Osteoblast (primary cell): ENCODE measurements at regions not wholly inside any gene's neighbourhood (a gene's known extent, or its start where the extent isn't known, plus 50 kb on each side); places are given as distances from the start of the nearest gene placed in this dataset.

Experiments
- DNase-seq: peaks from one replicate; pipeline ENCODE4 v3.0.0; 2011; ENCODE audit warnings: low spot score, mixed read lengths; ENCODE audit not compliant: insufficient read length; ENCODE audit errors: missing footprints
- H2AFZ ChIP-seq: 2 replicates; pipeline ENCODE4 v1.6.0; 2011; ENCODE audit warnings: mild to moderate bottlenecking, low read length
- H3K27ac ChIP-seq: 2 replicates; pipeline ENCODE4 v1.5.1; 2011; ENCODE audit warnings: mild to moderate bottlenecking, low read depth, low read length, moderate library complexity
- H3K27me3 ChIP-seq: 2 replicates; pipeline ENCODE4 v1.6.0; 2012; ENCODE audit warnings: mild to moderate bottlenecking, control low read depth, inconsistent platforms, low read length, moderate library complexity; ENCODE audit not compliant: insufficient read depth
- H3K36me3 ChIP-seq: 2 replicates; pipeline ENCODE4 v1.5.1; 2011; ENCODE audit warnings: mild to moderate bottlenecking, low read length, control low read depth, moderate library complexity; ENCODE audit not compliant: insufficient read depth
- H3K4me1 ChIP-seq: 2 replicates; pipeline ENCODE4 v1.5.1; 2011; ENCODE audit warnings: mild to moderate bottlenecking, low read length, control low read depth, moderate library complexity; ENCODE audit not compliant: insufficient read depth
- H3K4me2 ChIP-seq: 2 replicates; pipeline ENCODE4 v1.6.0; 2011; ENCODE audit warnings: mild to moderate bottlenecking, low read length; ENCODE audit not compliant: insufficient read depth
- H3K4me3 ChIP-seq: fragments of 200-600 bp; sonication (generic); 3 replicates; pipeline ENCODE4 v1.5.1; 2012; ENCODE audit warnings: mild to moderate bottlenecking, low read length, inconsistent platforms; ENCODE audit not compliant: insufficient read depth
- H3K79me2 ChIP-seq: 2 replicates; pipeline ENCODE4 v1.6.0; 2012; ENCODE audit warnings: mild to moderate bottlenecking, low read length, control low read depth, inconsistent platforms; ENCODE audit not compliant: insufficient read depth
- H3K9me3 ChIP-seq: 2 replicates; pipeline ENCODE4 v1.5.1; 2011; ENCODE audit warnings: low read depth, low read length, control low read depth
- H4K20me1 ChIP-seq: 2 replicates; pipeline ENCODE4 v1.6.0; 2012; ENCODE audit warnings: mild to moderate bottlenecking, low read length, control low read depth; ENCODE audit not compliant: insufficient read depth
- TF ChIP-seq, protein P1 (sequence below): IDR thresholded peaks from 2 replicates; pipeline ENCODE4 v1.5.1; 2011; ENCODE audit warnings: mild to moderate bottlenecking, low read depth, low read length, moderate library complexity; ENCODE audit errors: extremely low read depth

DNA sequence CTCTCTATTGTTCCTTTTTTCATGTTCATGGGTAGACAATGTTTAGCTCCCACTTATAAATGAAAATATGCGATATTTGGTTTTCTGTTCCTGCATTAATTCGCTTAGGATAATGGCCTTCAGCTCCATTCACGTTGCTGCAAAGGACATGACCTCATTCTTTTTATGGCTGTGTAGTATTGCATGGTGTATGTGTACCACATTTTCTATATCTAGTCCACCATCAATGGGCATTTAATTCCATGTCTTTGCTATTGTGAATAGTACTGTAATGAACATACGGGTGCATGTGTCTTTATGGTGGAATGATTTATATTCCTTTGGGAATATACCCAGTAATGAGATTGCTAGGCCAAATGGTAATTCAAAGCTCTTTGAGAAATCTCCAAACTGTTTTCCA, 392.0 kb downstream of the EFNA5 start:
- Histone ChIP-seq H3K4me1 (no peaks in the 10 kb centered on the region), H3K4me3 (no peak overlapping the region), H3K9me3 (no peaks in the 10 kb centered on the region), H3K27ac (no peak overlapping the region), H2AFZ (no peak overlapping the region), H3K27me3 (no peaks in the 10 kb centered on the region), H3K4me2 (no peak overlapping the region), H3K79me2 (no peaks in the 10 kb centered on the region), H3K36me3 (no peaks in the 10 kb centered on the region), H4K20me1 (no peaks in the 10 kb centered on the region)
- no peak for DNase-seq
- TF ChIP-seq, protein P1, sequence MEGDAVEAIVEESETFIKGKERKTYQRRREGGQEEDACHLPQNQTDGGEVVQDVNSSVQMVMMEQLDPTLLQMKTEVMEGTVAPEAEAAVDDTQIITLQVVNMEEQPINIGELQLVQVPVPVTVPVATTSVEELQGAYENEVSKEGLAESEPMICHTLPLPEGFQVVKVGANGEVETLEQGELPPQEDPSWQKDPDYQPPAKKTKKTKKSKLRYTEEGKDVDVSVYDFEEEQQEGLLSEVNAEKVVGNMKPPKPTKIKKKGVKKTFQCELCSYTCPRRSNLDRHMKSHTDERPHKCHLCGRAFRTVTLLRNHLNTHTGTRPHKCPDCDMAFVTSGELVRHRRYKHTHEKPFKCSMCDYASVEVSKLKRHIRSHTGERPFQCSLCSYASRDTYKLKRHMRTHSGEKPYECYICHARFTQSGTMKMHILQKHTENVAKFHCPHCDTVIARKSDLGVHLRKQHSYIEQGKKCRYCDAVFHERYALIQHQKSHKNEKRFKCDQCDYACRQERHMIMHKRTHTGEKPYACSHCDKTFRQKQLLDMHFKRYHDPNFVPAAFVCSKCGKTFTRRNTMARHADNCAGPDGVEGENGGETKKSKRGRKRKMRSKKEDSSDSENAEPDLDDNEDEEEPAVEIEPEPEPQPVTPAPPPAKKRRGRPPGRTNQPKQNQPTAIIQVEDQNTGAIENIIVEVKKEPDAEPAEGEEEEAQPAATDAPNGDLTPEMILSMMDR: no peak

DNA sequence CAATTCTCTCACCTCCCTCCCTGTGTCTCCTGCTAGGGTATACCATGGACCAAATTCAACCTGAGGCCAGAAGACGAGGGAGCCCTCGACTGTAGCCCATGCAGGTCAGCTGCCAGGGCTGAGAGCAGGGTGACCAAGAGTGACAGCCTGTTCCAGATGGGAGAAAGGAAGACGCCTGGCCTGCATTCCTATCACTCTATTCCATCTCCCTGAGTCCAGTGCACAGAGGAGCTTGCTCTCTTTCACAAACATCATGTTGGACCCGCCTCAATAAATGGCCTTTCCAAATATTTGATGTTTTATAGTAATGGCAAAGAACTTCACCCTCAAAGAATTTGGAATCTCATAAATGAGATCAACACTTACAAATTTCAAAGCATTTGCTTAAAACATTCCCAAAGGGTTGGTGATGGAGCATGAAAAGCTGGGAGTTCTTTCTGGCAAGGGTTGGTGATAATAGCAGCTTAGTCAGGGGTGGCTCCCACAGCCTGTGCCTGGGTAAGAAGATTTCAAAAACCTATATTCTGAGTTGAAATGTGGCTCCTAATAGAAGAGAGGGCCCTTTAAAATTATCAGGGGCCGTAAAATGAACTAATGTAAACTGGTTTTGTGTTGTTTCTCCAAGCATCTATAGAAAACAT, 393.1 kb downstream of the EFNA5 start:
- no peak for DNase-seq
- TF ChIP-seq, protein P1: no peak
- Histone ChIP-seq H3K36me3 (no peaks in the 10 kb centered on the region), H3K27ac (no peak overlapping the region), H2AFZ (no peak overlapping the region), H4K20me1 (no peaks in the 10 kb centered on the region), H3K4me2 (no peak overlapping the region), H3K27me3 (no peaks in the 10 kb centered on the region), H3K4me3 (no peak overlapping the region), H3K79me2 (no peaks in the 10 kb centered on the region), H3K9me3 (no peaks in the 10 kb centered on the region), H3K4me1 (no peaks in the 10 kb centered on the region)

DNA sequence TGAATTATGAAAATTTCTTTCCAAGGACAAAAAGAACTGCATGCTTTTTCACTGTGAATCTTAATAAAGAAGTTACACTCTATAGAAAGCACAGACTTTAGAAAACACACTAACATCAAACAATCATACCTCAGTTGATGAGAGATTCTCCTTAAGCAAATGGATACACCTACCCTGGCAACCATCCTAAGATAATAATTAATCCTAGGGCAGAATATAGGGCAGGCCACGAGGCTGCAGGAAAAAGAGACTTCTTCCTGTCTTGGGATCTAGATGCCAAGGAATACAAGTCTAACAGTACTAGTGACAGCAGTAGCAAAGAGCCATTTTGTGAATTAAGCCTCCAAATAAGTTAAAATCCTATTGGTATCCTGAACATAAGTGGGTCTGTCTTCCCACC, 395.4 kb downstream of the EFNA5 start:
- Histone ChIP-seq H4K20me1 (no peaks in the 10 kb centered on the region), H3K9me3 (no peaks in the 10 kb centered on the region), H3K36me3 (no peaks in the 10 kb centered on the region), H3K4me1 (no peaks in the 10 kb centered on the region), H3K4me2 (no peak overlapping the region), H3K27me3 (no peaks in the 10 kb centered on the region), H3K27ac (no peak overlapping the region), H3K79me2 (no peaks in the 10 kb centered on the region), H3K4me3 (no peak overlapping the region), H2AFZ (no peak overlapping the region)
- TF ChIP-seq, protein P1: no peak
- DNase-seq: no peak

DNA sequence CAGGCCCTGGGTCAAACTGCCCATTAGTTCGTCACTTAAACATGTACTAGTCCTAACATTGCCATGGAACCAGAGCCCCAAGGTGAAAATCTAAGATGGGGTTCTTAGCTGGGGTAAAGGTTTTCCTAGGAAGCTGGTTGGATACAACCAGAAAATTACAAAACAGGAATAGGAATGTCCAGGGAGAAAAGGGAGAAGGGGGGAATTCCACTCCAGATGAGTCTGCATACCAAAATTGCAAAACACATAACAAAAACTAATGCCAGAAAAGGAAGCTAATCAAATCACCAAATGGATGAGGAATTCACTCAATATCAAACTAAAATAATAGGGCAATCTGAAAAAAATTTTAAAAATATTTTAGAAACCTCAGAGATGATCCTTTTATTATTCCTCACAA, 396.2 kb downstream of the EFNA5 start:
- Histone ChIP-seq H3K79me2 (no peaks in the 10 kb centered on the region), H3K27ac (no peak overlapping the region), H3K27me3 (no peaks in the 10 kb centered on the region), H3K4me3 (no peak overlapping the region), H4K20me1 (no peaks in the 10 kb centered on the region), H3K4me1 (no peaks in the 10 kb centered on the region), H2AFZ (no peak overlapping the region), H3K4me2 (no peak overlapping the region), H3K36me3 (no peaks in the 10 kb centered on the region), H3K9me3 (no peaks in the 10 kb centered on the region)
- TF ChIP-seq, protein P1: no peak
- DNase-seq: no peak
